Loucy (cell line): ENCODE measurements at regions not wholly inside any gene's neighbourhood (a gene's known extent, or its start where the extent isn't known, plus 50 kb on each side); places are given as distances from the start of the nearest gene placed in this dataset.

Source experiments
- EZH2phosphoT487 ChIP-seq: fragments of 200-600 bp; IDR thresholded peaks from 2 replicates; pipeline ENCODE4 v1.6.1; 2018; ENCODE audit warnings: antibody characterized with exemption, mild to moderate bottlenecking, moderate library complexity, borderline replicate concordance
- TF ChIP-seq, protein P1 (sequence below): fragments of 200-600 bp; sonication (generic); conservative IDR thresholded peaks from 2 replicates; pipeline ENCODE4 v1.5.1; 2014; ENCODE audit warnings: mild to moderate bottlenecking, antibody characterized with exemption, low read length

DNA sequence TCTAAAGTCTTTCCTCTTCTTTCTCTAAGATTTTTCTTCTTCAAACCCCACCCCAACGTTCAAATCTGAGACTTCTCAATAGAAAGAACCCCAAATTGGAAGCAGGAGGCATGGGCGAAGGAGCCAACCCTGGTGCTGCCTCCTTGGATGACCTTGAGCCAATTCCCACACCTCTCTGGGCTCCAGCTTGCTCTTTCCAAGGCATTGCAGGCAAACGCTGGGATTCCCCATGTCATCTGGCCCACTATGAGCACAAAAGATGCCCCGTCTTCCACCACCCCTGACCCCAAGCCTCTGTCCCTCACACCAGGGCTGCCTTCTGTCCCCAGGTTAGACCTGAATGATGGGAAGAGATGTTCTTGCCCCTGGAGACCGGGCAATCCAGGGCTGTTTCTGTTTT, 57.0 kb downstream of the TTC32 start:
- TF ChIP-seq, protein P1, sequence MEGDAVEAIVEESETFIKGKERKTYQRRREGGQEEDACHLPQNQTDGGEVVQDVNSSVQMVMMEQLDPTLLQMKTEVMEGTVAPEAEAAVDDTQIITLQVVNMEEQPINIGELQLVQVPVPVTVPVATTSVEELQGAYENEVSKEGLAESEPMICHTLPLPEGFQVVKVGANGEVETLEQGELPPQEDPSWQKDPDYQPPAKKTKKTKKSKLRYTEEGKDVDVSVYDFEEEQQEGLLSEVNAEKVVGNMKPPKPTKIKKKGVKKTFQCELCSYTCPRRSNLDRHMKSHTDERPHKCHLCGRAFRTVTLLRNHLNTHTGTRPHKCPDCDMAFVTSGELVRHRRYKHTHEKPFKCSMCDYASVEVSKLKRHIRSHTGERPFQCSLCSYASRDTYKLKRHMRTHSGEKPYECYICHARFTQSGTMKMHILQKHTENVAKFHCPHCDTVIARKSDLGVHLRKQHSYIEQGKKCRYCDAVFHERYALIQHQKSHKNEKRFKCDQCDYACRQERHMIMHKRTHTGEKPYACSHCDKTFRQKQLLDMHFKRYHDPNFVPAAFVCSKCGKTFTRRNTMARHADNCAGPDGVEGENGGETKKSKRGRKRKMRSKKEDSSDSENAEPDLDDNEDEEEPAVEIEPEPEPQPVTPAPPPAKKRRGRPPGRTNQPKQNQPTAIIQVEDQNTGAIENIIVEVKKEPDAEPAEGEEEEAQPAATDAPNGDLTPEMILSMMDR, result no peak
- TF ChIP-seq EZH2phosphoT487, result no peak
